Fibroblast of lung (primary cell): ENCODE measurements at regions not wholly inside any gene's neighbourhood (a gene's known extent, or its start where the extent isn't known, plus 50 kb on each side); places are given as distances from the start of the nearest gene placed in this dataset.

Experiments
- EZH2 ChIP-seq: IDR thresholded peaks from 2 replicates; pipeline ENCODE4 v1.5.1; 2012; ENCODE audit warnings: low read length, control low read depth, mild to moderate bottlenecking; ENCODE audit errors: missing control alignments
- TF ChIP-seq, protein P1 (sequence below), 2 donors: IDR thresholded peaks in 1 of 2; conservative IDR thresholded peaks in 1 of 2; 1 replicate in 1 of 2; 2 replicates in 1 of 2; pipeline ENCODE4 v1.5.1; 2011 to 2012; ENCODE audit warnings: low read length in 2 of 2, control low read depth in 1 of 2, inconsistent platforms in 1 of 2, low read depth in 1 of 2, mild to moderate bottlenecking in 1 of 2

DNA sequence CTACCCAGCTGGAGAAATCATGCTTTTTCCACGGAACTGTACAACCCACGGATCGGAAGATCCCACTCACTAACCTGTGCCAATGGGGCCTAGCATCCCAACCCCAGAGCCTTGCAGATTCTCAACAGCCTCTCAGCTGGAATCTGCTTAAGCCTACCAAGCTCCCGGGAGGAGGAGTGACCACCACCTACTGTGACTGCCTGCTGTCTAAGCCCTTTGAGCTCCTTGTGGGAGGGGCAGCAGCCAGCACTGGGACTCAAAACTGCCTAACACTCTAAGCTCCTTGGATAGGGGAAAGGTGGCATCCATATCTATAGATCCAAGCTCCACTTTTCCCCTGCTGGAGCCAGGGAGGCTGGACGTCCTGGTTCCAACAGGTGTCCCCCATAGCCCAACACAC is 254.4 kb upstream of the CNTNAP2 start:
- TF ChIP-seq, protein P1, sequence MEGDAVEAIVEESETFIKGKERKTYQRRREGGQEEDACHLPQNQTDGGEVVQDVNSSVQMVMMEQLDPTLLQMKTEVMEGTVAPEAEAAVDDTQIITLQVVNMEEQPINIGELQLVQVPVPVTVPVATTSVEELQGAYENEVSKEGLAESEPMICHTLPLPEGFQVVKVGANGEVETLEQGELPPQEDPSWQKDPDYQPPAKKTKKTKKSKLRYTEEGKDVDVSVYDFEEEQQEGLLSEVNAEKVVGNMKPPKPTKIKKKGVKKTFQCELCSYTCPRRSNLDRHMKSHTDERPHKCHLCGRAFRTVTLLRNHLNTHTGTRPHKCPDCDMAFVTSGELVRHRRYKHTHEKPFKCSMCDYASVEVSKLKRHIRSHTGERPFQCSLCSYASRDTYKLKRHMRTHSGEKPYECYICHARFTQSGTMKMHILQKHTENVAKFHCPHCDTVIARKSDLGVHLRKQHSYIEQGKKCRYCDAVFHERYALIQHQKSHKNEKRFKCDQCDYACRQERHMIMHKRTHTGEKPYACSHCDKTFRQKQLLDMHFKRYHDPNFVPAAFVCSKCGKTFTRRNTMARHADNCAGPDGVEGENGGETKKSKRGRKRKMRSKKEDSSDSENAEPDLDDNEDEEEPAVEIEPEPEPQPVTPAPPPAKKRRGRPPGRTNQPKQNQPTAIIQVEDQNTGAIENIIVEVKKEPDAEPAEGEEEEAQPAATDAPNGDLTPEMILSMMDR (conservative IDR thresholded peaks at IDR 0.05 in 1 of 2, IDR thresholded peaks at IDR 0.05 in 1 of 2; ENCODE audit: low read depth in 1 of 2, low read length in 2 of 2): no peak
- no peak for TF ChIP-seq EZH2
